NCI-H526 treated with DMSO at 0.1 percent for 48 hours (cell line): ENCODE measurements at regions not wholly inside any gene's neighbourhood (a gene's known extent, or its start where the extent isn't known, plus 50 kb on each side); places are given as distances from the start of the nearest gene placed in this dataset.
"Not testable (repeated sequence)": the region's sequence is repeated elsewhere in the genome, so short reads cannot be mapped to it uniquely, and the experiment has no call there.

Experiments used
- DNase-seq: peaks from one replicate; lab custom pipeline; 2025; lab: John Stamatoyannopoulos, UW

GRCh38 chr2:236348279-236348678 is 84.1 kb upstream of the ASB18 start:
- no peak for DNase-seq

- DNase-seq, result no peak
Observed at GRCh38 chr2:236348976-236349375, 84.8 kb upstream of the ASB18 start.

DNA sequence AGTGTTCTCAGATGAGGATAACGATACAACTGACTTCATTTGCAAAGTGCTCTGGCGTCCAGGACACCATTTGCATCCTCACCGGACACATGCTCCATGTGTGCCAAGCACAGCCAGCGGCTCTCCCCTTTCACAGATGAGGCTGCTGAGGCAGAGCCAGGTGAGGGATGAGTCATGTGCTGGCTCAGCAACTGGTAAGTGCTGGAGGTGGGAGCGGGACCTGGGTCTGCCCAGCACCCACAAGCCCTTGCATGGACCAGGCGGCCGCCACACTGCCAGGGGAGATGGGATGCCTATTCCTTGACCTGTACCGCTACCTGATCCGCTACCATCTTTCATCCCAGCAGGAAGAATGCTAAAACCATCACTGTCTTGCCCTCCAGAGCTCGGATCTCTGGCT is 86.2 kb upstream of the ASB18 start:
- DNase-seq, result no peak

DNA sequence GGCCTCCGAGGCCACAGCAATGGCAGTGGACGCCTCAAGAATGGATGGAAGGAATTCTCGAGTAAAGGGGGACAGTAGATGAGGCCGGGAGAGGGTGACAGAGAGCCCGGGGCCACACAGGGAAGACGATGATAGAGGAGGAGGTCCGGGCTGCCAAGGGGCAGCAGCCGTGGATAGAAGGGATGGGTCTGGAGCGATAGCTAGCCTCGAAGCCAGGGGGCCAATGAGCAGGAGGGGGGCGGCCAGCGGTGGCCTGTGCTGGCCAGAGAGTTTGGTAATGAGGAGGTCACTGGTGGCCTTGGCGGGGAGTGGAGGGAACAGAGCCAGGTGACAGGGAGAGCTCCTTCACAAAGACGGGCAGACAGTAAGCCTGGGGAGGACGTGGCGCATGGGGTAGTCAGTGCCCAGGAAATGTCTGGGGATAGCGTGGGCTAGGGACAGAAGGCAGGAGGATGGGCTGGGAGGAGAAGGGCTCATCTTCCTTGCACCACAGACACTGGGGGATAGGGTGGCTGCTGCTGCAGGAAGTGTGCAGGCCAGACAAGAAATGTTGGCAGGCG is 87.8 kb upstream of the ASB18 start:
- no peak for DNase-seq

- DNase-seq, result peak; percentile 37
Observed at GRCh38 chr2:236352761-236353593, 88.8 kb upstream of the ASB18 start.

DNA sequence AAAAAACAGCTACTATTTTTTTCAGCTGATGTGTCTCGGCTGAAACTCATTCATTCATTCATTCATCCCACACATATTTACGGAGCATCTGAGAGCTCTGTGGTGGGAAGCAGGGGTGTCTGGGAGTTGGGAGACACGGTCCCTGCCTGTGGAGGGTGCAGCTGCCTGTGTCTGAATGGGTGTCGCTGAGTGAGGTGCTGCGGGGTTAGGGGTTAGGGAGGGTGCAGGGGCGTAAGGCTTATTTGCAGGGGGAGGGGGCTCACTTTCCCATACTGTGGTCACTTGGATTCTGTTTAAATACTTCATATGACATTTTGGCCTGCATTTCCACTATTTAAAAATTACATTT is 89.4 kb upstream of the ASB18 start:
- DNase-seq, result no peak

DNA sequence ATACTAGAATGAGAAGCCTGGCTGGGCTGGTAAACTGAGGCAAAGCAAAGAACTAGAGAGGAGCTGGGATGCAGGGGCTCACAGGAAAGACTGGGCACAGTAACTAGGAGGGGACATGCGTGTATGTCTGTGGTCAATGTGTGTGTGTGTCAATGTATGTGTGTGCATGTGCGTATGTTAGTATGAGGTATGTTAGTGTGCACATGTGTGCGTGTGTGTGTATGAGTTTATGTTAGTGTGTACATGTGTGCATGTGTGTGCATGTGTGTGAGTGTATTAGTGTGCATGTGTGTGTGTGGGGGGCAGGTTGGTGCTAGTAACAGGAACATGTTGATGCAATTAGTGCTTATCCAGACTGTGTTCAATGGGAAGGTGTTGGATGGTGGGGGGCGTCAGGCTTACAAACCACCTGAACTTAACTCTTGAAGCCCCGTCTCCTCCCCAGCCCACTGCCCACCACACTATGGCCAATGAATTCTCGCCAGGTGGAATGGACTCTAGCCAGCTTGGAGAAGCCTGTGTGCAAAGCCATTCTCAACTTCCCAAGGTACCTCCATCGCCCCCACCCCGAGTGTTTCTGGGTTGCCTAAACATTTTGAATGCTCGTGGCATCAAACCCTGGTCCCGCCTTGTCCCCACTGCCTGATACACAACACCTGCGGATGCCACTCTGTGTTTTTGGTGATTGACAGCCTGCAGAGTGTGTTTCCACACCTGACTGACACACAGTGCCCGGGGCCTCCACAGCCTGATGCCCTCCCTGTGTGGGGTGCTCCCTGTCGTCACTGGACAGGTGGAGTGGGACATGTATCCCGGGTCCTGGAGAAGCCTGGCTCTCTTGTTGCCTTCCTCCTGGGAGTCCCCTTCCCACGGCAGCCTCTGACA is 90.1 kb upstream of the ASB18 start:
- no peak for DNase-seq

- no peak for DNase-seq
Observed at GRCh38 chr2:236354973-236355595, 90.9 kb upstream of the ASB18 start.

DNA sequence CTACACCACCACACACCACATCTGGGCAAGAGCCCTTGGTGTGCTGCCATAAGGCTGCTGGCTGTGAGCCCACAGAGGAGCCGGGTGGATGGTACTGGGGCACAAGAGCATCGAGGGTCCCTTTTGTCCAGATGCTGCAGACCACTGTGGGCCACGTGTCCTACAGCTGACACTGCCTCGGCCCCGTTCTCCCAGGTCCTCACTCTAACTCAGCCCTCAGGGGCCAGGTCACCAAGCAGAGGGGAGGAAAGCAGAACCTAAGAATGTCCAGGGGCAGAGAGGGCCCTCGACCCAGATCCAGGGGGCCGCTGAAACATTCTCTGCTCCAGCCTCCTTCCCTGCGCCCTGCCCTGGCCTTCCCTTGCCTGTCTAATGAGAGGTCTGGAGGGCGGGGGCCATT is 91.7 kb upstream of the ASB18 start:
- no peak for DNase-seq

DNA sequence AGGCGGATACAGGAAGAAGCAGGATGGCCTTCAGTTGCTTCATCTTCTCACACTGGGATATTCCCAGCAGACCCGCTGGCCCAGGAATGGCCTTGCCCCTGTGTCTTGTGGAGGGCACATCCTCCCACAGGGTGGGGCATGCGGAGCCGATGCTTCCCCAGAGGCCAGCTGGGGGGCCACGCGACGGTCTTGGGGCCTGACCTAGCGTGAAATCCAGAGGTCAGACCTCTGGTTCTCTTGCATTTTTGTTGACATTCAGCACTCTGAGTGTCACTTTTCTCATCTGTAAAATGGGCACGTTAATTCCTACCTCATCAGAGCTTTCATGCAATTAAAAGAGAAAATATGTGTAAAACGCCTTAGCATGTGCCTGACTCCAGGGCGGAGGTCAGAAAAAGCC is 92.1 kb upstream of the ASB18 start:
- not testable (repeated sequence) for DNase-seq

DNA sequence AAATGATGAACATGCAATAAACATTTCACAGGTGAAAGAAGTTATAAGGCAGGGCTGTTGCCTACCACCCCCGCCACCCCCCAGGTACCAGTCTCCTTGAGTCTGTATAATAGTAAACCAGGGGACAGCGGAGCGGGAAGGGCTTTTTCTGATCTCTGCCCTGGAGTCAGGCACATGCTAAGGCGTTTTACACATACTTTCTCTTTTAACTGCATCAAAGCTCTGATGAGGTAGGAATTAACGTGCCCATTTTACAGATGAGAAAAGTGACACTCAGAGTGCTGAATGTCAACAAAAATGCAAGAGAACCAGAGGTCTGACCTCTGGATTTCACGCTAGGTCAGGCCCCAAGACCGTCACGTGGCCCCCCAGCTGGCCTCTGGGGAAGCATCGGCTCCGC is 94.3 kb upstream of the ASB18 start:
- DNase-seq, result not testable (repeated sequence)

- no peak for DNase-seq
Observed at GRCh38 chr2:236359426-236360045, 95.3 kb upstream of the ASB18 start.

- no peak for DNase-seq
Observed at GRCh38 chr2:236360496-236360895, 96.3 kb upstream of the ASB18 start.

GRCh38 chr2:236363711-236364277 is 99.6 kb upstream of the ASB18 start:
- no peak for DNase-seq

DNA sequence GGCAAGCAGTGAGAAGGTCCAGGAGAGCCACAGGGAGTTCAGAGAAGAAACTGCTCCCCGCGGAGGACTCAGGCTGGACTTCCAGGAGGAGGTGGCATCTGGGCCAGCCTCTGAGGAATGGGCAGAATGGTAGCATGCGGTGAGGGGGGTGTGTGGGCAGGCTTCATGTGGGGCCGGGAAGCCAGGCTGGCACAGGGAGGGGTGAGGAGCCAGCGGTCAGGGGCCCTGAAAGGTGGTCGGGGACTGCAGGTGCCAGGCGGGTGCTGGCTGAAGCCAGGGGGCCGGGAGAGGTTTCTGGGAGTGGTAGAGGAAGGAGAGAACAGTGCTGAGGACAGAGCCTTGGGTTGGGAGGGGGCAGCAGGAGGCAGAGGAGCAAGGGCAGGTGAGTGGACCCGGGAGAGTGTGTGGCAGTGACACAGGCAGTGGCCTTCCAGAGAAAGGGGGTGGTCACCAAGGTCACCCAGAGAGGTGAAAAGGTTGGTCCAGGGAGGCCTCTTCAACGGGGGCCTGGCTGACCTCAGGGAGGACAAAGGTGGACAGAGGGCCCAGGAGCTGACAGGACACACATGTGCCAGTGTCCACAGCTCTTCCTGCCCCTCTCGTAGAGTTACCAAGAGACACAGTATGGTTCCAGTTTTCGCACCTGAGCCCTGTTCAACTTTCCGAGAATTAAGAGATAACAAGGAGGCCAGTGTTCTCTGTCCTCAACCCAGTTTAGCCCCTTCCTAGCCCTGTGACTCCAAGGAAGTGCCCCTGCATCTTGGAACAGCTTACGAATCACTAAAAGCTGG is 101.2 kb upstream of the ASB18 start:
- no peak for DNase-seq

- DNase-seq, result no peak
Observed at GRCh38 chr2:236366049-236366387, 101.8 kb upstream of the ASB18 start.

DNA sequence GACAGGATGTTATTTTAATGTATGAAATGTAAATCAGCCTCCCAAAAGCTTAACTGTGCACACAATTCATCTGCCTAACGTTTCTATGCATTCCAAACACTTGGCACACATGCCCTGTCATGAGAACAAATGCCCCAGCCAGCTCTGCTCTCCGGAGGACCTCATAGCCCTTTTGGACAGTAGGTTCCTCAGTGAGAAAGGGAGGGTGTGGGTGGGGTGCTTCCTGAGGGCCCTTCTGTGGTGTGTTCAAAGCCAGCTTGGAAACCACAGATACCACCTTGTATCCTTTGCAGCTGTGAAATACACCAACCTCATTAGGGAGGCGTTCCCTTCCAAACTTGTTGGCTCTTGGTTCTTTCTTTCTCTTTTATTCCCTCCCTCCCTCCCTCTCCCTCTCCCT is 102.2 kb upstream of the ASB18 start:
- DNase-seq, result peak; percentile 40

DNA sequence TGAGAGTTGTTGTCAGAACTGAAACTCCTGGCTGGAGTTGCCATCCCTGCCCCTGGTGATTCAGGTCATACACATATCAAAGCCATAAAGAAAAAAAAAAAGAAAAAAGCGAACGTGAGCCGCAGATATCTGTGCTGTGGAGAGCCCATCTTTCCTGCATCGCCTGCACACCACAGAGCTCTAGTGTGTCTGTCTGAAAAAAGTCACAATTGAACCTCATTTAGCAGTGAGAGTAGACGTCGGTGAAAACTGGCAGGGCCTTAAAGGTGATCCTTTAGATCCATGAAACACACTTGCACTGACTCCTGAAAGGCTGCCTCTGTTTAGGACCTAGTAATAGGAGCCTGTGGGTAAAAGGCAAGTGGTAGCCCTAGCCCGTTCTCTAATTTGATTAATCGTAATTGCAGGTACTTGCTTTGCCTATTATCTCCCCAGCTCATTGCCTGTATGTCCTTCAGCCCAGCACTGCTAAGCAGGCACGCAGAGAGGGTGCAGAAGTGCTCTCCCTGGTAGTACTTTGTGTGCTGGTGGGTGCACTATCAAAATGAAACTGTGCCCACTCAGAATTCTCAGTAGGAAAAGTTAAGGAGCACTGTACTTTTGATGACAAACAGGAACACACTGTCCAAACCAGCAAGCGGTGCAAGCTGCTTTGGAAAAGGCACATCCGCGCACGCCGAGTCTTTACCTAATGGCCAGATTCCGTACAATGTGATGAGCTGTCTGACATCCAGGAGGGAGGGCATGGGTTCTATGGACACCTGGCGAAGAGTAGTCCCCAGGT is 103.5 kb upstream of the ASB18 start:
- peak; percentile 92 for DNase-seq

DNA sequence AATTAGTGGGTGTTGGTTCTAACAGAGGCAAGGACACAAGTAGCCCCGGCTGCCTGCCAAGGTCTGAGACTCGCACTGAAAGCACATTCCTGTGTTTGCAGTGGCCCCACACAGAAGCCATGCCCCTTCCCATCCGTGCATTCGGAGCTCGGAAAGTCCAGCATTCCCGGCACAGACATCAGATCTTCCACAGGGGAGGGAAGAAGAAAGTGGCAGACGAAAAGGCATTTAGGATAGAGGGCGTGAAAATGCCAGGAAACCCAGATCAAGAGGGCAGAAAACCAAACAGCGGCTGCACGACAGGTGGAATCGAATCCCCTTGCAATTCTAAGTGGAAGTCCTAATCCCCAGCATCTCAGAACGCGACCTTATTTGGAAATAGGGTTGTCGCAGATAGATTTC is 105.5 kb upstream of the ASB18 start:
- no peak for DNase-seq

GRCh38 chr2:236370847-236371409 is 106.7 kb upstream of the ASB18 start:
- DNase-seq, result no peak
